ENCODE measurements at regions not wholly inside any gene's neighbourhood (a gene's known extent, or its start where the extent isn't known, plus 50 kb on each side); places are given as distances from the start of the nearest gene placed in this dataset.

- Mint-ChIP-seq H3K9me3 (ENCODE audit: low read depth) (peaks cover 9% of the 10 kb centered on the region), H3K27ac (ENCODE audit: unreplicated experiment) (no peak overlapping the region), H3K27me3 (ENCODE audit: low read depth) (no peaks in the 10 kb centered on the region), H3K4me1 (ENCODE audit: low read depth) (peaks cover 37% of the 10 kb centered on the region), H3K36me3 (ENCODE audit: low read depth) (no peaks in the 10 kb centered on the region), H3K4me3 (ENCODE audit: unreplicated experiment) (no peak overlapping the region)
- no peak for DNase-seq (ENCODE audit: low spot score)
- TF ChIP-seq, protein P1, sequence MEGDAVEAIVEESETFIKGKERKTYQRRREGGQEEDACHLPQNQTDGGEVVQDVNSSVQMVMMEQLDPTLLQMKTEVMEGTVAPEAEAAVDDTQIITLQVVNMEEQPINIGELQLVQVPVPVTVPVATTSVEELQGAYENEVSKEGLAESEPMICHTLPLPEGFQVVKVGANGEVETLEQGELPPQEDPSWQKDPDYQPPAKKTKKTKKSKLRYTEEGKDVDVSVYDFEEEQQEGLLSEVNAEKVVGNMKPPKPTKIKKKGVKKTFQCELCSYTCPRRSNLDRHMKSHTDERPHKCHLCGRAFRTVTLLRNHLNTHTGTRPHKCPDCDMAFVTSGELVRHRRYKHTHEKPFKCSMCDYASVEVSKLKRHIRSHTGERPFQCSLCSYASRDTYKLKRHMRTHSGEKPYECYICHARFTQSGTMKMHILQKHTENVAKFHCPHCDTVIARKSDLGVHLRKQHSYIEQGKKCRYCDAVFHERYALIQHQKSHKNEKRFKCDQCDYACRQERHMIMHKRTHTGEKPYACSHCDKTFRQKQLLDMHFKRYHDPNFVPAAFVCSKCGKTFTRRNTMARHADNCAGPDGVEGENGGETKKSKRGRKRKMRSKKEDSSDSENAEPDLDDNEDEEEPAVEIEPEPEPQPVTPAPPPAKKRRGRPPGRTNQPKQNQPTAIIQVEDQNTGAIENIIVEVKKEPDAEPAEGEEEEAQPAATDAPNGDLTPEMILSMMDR (IDR thresholded peaks at IDR 0.05) = no peak
Observed at GRCh38 chr21:41633627-41634026, 125.7 kb upstream of the TMPRSS2 start.

- H3K27me3 Mint-ChIP-seq (ENCODE audit: low read depth) = no peaks in the 10 kb centered on the region
- DNase-seq (ENCODE audit: low spot score) = peak; percentile 46
- H3K4me3 Mint-ChIP-seq (ENCODE audit: unreplicated experiment) = no peak overlapping the region
- TF ChIP-seq, protein P1 (IDR thresholded peaks at IDR 0.05) = no peak
- peaks cover 6% of the 10 kb centered on the region for H3K9me3 Mint-ChIP-seq (ENCODE audit: low read depth)
- H3K27ac Mint-ChIP-seq (ENCODE audit: unreplicated experiment) = no peak overlapping the region
- peaks cover 37% of the 10 kb centered on the region for H3K4me1 Mint-ChIP-seq (ENCODE audit: low read depth)
- H3K36me3 Mint-ChIP-seq (ENCODE audit: low read depth) = no peaks in the 10 kb centered on the region
Observed at GRCh38 chr21:41632748-41633475, 125.0 kb upstream of the TMPRSS2 start.

DNA sequence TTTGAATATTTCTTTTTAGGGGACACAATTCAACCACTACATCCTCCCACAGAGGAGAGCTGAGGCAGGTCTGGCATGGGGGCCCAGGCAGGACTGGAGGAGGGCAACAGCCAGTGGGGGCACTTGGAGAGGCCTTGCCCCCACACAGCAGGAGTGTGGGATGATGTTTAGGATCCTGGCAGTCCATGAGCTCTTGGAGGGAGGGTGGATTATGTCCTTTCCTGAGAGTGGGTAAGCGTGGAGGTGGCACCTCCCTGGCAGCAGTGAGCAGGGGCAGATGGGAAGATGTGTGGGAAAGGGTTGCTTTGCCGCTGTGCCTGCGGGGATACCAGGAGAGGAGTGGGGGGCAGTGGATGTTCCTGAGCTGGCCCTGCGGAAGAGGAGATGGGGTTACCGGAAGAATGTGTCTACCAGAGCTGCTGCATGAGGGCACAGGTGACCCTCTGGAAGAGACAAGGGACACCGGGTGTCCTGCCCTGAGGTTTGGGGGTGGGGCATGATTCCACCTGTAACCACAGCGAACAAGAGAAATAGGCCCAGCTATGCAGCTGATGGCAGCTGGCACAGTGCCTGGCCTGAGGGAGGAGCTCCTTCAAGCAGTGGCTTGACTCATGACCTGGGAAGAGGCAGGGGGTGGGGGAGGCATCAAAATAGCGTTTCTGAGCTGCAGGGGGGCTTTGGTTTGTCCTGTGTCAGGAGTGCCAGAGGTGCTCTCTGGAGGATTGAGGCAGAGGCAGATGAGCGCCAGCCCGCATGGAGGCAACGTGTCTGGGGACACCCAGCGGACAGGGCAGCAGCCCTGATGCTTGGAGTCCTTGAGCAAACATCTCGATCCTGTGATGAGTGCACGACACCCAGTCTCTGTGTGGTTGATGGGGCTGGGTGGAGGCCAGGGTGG lies 123.9 kb upstream of the TMPRSS2 start:
- H3K4me3 Mint-ChIP-seq (ENCODE audit: unreplicated experiment) = no peak overlapping the region
- H3K9me3 Mint-ChIP-seq (ENCODE audit: low read depth) = peaks cover 6% of the 10 kb centered on the region
- peaks cover 37% of the 10 kb centered on the region for H3K4me1 Mint-ChIP-seq (ENCODE audit: low read depth)
- H3K27me3 Mint-ChIP-seq (ENCODE audit: low read depth) = no peaks in the 10 kb centered on the region
- DNase-seq (ENCODE audit: low spot score) = no peak
- TF ChIP-seq, protein P1 (IDR thresholded peaks at IDR 0.05) = no peak
- H3K36me3 Mint-ChIP-seq (ENCODE audit: low read depth) = no peaks in the 10 kb centered on the region
- peak overlapping the region; percentile 58 for H3K27ac Mint-ChIP-seq (ENCODE audit: unreplicated experiment)

GRCh38 chr21:41630917-41631316 lies 123.0 kb upstream of the TMPRSS2 start:
- peaks cover 37% of the 10 kb centered on the region for H3K4me1 Mint-ChIP-seq (ENCODE audit: low read depth)
- no peaks in the 10 kb centered on the region for H3K27me3 Mint-ChIP-seq (ENCODE audit: low read depth)
- H3K4me3 Mint-ChIP-seq (ENCODE audit: unreplicated experiment) = no peak overlapping the region
- TF ChIP-seq, protein P1 (IDR thresholded peaks at IDR 0.05) = no peak
- H3K9me3 Mint-ChIP-seq (ENCODE audit: low read depth) = peaks cover 6% of the 10 kb centered on the region
- no peak for DNase-seq (ENCODE audit: low spot score)
- H3K27ac Mint-ChIP-seq (ENCODE audit: unreplicated experiment) = no peak overlapping the region
- H3K36me3 Mint-ChIP-seq (ENCODE audit: low read depth) = no peaks in the 10 kb centered on the region

- H3K4me1 Mint-ChIP-seq (ENCODE audit: low read depth) = peaks cover 33% of the 10 kb centered on the region
- H3K4me3 Mint-ChIP-seq (ENCODE audit: unreplicated experiment) = no peak overlapping the region
- H3K9me3 Mint-ChIP-seq (ENCODE audit: low read depth) = peaks cover 3% of the 10 kb centered on the region
- H3K27me3 Mint-ChIP-seq (ENCODE audit: low read depth) = no peaks in the 10 kb centered on the region
- TF ChIP-seq, protein P1 (IDR thresholded peaks at IDR 0.05) = no peak
- H3K27ac Mint-ChIP-seq (ENCODE audit: unreplicated experiment) = peak overlapping the region; percentile 73
- DNase-seq (ENCODE audit: low spot score) = no peak
- no peaks in the 10 kb centered on the region for H3K36me3 Mint-ChIP-seq (ENCODE audit: low read depth)
Observed at GRCh38 chr21:41630249-41630648, 122.3 kb upstream of the TMPRSS2 start.
